H9 (cell line): ENCODE measurements at regions not wholly inside any gene's neighbourhood (a gene's known extent, or its start where the extent isn't known, plus 50 kb on each side); places are given as distances from the start of the nearest gene placed in this dataset.

Source experiments
- DNase-seq: peaks from one replicate; pipeline ENCODE4 v3.0.0-alpha.2; 2017
- H2AFZ ChIP-seq: one replicate; pipeline ENCODE4 v1.6.1; 2013; ENCODE audit warnings: mild to moderate bottlenecking, low read length, control low read depth, moderate library complexity
- H2AK5ac ChIP-seq: 2 replicates; pipeline ENCODE4 v1.6.1; 2013; ENCODE audit warnings: low read length, control low read depth, mixed read lengths; ENCODE audit not compliant: insufficient read length
- H2BK120ac ChIP-seq: one replicate; pipeline ENCODE4 v1.6.1; 2013; ENCODE audit warnings: low read depth, mild to moderate bottlenecking, low read length, control low read depth, inconsistent platforms; ENCODE audit not compliant: poor library complexity, severe bottlenecking
- H2BK12ac ChIP-seq: 2 replicates; pipeline ENCODE4 v1.6.1; 2013; ENCODE audit warnings: low read length, control low read depth, mixed read lengths, low read depth; ENCODE audit not compliant: insufficient read length
- H2BK15ac ChIP-seq: 2 replicates; pipeline ENCODE4 v1.6.1; 2013; ENCODE audit warnings: low read depth, low read length, control low read depth
- H2BK20ac ChIP-seq: one replicate; pipeline ENCODE4 v1.6.1; 2013; ENCODE audit warnings: low read depth, mild to moderate bottlenecking, low read length, control low read depth, inconsistent platforms; ENCODE audit not compliant: poor library complexity, severe bottlenecking
- H2BK5ac ChIP-seq: 2 replicates; pipeline ENCODE4 v1.6.1; 2013; ENCODE audit warnings: low read length, control low read depth, mixed read lengths; ENCODE audit not compliant: insufficient read length
- H3K14ac ChIP-seq: 2 replicates; pipeline ENCODE4 v1.6.1; 2013; ENCODE audit warnings: low read length, control low read depth; ENCODE audit not compliant: insufficient read depth
- H3K18ac ChIP-seq: 2 replicates; pipeline ENCODE4 v1.6.1; 2013; ENCODE audit warnings: low read depth, mild to moderate bottlenecking, mixed read lengths, low read length, control low read depth; ENCODE audit not compliant: insufficient read length
- H3K23ac ChIP-seq: 2 replicates; pipeline ENCODE4 v1.6.1; 2013; ENCODE audit warnings: low read length, control low read depth, mixed read lengths, low read depth; ENCODE audit not compliant: insufficient read length
- H3K23me2 ChIP-seq: 2 replicates; pipeline ENCODE4 v1.6.1; 2013; ENCODE audit warnings: low read depth, mild to moderate bottlenecking, mixed read lengths, low read length, control low read depth; ENCODE audit not compliant: insufficient read length, poor library complexity, severe bottlenecking
- H3K27ac ChIP-seq: 2 replicates; pipeline ENCODE4 v1.5.1; 2013; ENCODE audit warnings: low read length, control low read depth, mixed read lengths, low read depth; ENCODE audit not compliant: insufficient read length
- H3K27me3 ChIP-seq: 2 replicates; pipeline ENCODE4 v1.6.1; 2013; ENCODE audit warnings: low read length, control low read depth, inconsistent platforms; ENCODE audit not compliant: insufficient read depth
- H3K4ac ChIP-seq: 2 replicates; pipeline ENCODE4 v1.6.1; 2013; ENCODE audit warnings: low read depth, mild to moderate bottlenecking, control low read depth, inconsistent platforms, low read length, moderate library complexity
- H3K4me1 ChIP-seq: 2 replicates; pipeline ENCODE4 v1.6.1; 2013; ENCODE audit warnings: low read length, control low read depth, inconsistent platforms; ENCODE audit not compliant: insufficient read depth
- H3K4me2 ChIP-seq: 2 replicates; pipeline ENCODE4 v1.6.1; 2013; ENCODE audit warnings: low read length, control low read depth, mixed read lengths; ENCODE audit not compliant: insufficient read length, insufficient read depth
- H3K56ac ChIP-seq: 2 replicates; pipeline ENCODE4 v1.6.1; 2013; ENCODE audit warnings: low read depth, mild to moderate bottlenecking, mixed read lengths, low read length, control low read depth; ENCODE audit not compliant: insufficient read length
- H3K79me1 ChIP-seq: 2 replicates; pipeline ENCODE4 v1.6.1; 2013; ENCODE audit warnings: low read depth, mild to moderate bottlenecking, moderate library complexity, low read length, control low read depth, inconsistent platforms; ENCODE audit not compliant: insufficient read depth, poor library complexity, severe bottlenecking
- H3K79me2 ChIP-seq: 2 replicates; pipeline ENCODE4 v1.6.1; 2013; ENCODE audit warnings: low read length, control low read depth, inconsistent platforms; ENCODE audit not compliant: insufficient read depth
- H3K9ac ChIP-seq: 2 replicates; pipeline ENCODE4 v1.6.1; 2013; ENCODE audit warnings: low read length, control low read depth, mixed read lengths; ENCODE audit not compliant: insufficient read length; ENCODE audit errors: extremely low read depth
- H3K9me3 ChIP-seq: one replicate; pipeline ENCODE4 v1.6.1; 2013; ENCODE audit warnings: low read depth, low read length, inconsistent platforms; ENCODE audit not compliant: control insufficient read depth
- H3T11ph ChIP-seq: one replicate; pipeline ENCODE4 v1.6.1; 2013; ENCODE audit warnings: mild to moderate bottlenecking, low read length, control low read depth, inconsistent platforms
- H4K20me1 ChIP-seq: one replicate; pipeline ENCODE4 v1.6.1; 2013; ENCODE audit not compliant: control insufficient read depth, insufficient read length, insufficient read depth
- H4K5ac ChIP-seq: 2 replicates; pipeline ENCODE4 v1.6.1; 2013; ENCODE audit warnings: low read depth, mild to moderate bottlenecking, mixed read lengths, low read length, control low read depth; ENCODE audit not compliant: insufficient read length
- H4K8ac ChIP-seq: replicated peaks from 2 replicates; pipeline ENCODE4 v1.6.1; 2013; ENCODE audit warnings: low read length, control low read depth, mixed read lengths, low read depth; ENCODE audit not compliant: insufficient read length
- H4K91ac ChIP-seq: 2 replicates; pipeline ENCODE4 v1.6.1; 2013; ENCODE audit warnings: low read depth, mild to moderate bottlenecking, moderate library complexity, mixed read lengths, low read length, control low read depth; ENCODE audit not compliant: insufficient read length
- H3K27ac Mint-ChIP-seq, 3 experiments: 2 replicates in 2 of 3; 3 replicates in 1 of 3; pipeline ENCODE4 v1.8.0; 2020 to 2021; ENCODE audit warnings: mixed read lengths in 3 of 3, mild to moderate bottlenecking in 1 of 3, moderate library complexity in 1 of 3
- H3K27me3 Mint-ChIP-seq: 2 replicates; pipeline ENCODE4 v1.8.0; 2021; ENCODE audit warnings: low read depth, mild to moderate bottlenecking, moderate library complexity, mixed read lengths
- H3K36me3 Mint-ChIP-seq, 3 experiments: 2 replicates in 2 of 3; 3 replicates in 1 of 3; pipeline ENCODE4 v1.8.0; 2020 to 2021; ENCODE audit warnings: low read depth in 3 of 3, mixed read lengths in 3 of 3; ENCODE audit not compliant: insufficient read depth in 1 of 3
- H3K4me1 Mint-ChIP-seq, 2 experiments: 2 replicates each; pipeline ENCODE4 v1.8.0; 2020; ENCODE audit warnings: mixed read lengths in 2 of 2
- H3K4me3 Mint-ChIP-seq, 2 experiments: 2 replicates in 1 of 2; 3 replicates in 1 of 2; pipeline ENCODE4 v1.8.0; 2020 to 2021; ENCODE audit warnings: mild to moderate bottlenecking in 2 of 2, mixed read lengths in 2 of 2, moderate library complexity in 1 of 2
- H3K9me3 Mint-ChIP-seq, 2 experiments: 2 replicates in 1 of 2; 3 replicates in 1 of 2; pipeline ENCODE4 v1.8.0; 2020; ENCODE audit warnings: mild to moderate bottlenecking in 2 of 2, mixed read lengths in 2 of 2, moderate library complexity in 1 of 2
- CTCF ChIP-seq: fragments of 200-600 bp; sonication (generic); conservative IDR thresholded peaks from 3 replicates; pipeline ENCODE4 v1.8.0; 2021; ENCODE audit warnings: antibody characterized with exemption, mild to moderate bottlenecking
- WGBS: extraction: QIAGEN DNeasy Blood & Tissue Kit; methylation state at CpG from one replicate; pipeline ENCODE4 v1.1.7; 2013; ENCODE audit warnings: missing lambda C conversion rate, low lambda C conversion rate, mixed read lengths; ENCODE audit not compliant: insufficient read length; ENCODE audit errors: extremely low coverage; 5-methylcytosine and 5-hydroxymethylcytosine counted together

DNA sequence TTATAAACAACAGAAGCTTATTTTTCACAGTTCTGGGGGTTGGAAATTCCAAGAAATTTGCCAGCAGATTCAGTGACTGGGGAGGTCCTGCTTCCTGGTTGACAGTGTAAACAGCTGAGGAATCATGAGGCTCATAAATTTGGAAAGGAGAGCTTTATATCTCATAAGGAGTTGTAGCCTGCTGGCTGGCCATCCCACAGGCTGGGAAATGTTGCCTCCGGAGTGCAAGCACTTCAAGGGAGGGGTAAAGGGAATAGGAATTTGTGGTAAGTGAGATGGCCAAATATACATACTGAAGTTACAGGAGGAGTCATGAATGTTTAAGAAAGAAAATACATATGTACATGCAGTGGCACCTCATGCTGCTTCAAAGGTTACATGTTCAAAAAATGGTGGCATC is 217.2 kb upstream of the CBLB start:
- no peak for DNase-seq
- peaks cover 0 to 4% of the 10 kb centered on the region in 2 experiments; a peak in 2 of 4 replicates for H3K4me1 Mint-ChIP-seq
- no peak for TF ChIP-seq CTCF

More for the DNA sequence above, 217.2 kb upstream of the CBLB start:
- Mint-ChIP-seq H3K27me3 (no peaks in the 10 kb centered on the region), H3K9me3 (peaks cover 3 to 5% of the 10 kb centered on the region in 2 experiments; a peak in 2 of 5 replicates), H3K36me3 (peaks cover 0 to 13% (median 3%) of the 10 kb centered on the region in 3 experiments; a peak in 4 of 7 replicates), H3K27ac (no peak overlapping the region; a peak in 1 of 7 replicates), H3K4me3 (no peak overlapping the region)
- H3T11ph ChIP-seq = no peak overlapping the region
- no peak overlapping the region for H2BK120ac ChIP-seq
- H2BK12ac ChIP-seq = no peak overlapping the region
- H3K23me2 ChIP-seq = no peaks in the 10 kb centered on the region
- no peak overlapping the region for H2BK5ac ChIP-seq
- no peak overlapping the region for H2AFZ ChIP-seq
- H3K56ac ChIP-seq = no peak overlapping the region
- H3K9ac ChIP-seq = no peak overlapping the region
- H3K14ac ChIP-seq = no peak overlapping the region
- H4K5ac ChIP-seq = no peak overlapping the region
- no peaks in the 10 kb centered on the region for H3K27me3 ChIP-seq
- H3K4me1 ChIP-seq = no peaks in the 10 kb centered on the region
- H3K79me1 ChIP-seq = no peaks in the 10 kb centered on the region
- H4K91ac ChIP-seq = no peak overlapping the region
- no peaks in the 10 kb centered on the region for H3K79me2 ChIP-seq
- no peak overlapping the region for H3K18ac ChIP-seq
- no peak overlapping the region for H2AK5ac ChIP-seq
- WGBS = no CpG with 5 or more reads among the region's 1 CpG
- H3K27ac ChIP-seq = no peak overlapping the region
- H4K8ac ChIP-seq = no peak overlapping the region
- H2BK20ac ChIP-seq = no peak overlapping the region
- no peak overlapping the region for H3K23ac ChIP-seq
- H4K20me1 ChIP-seq = no peaks in the 10 kb centered on the region
- no peak overlapping the region for H3K4ac ChIP-seq
- H3K9me3 ChIP-seq = no peaks in the 10 kb centered on the region
- H3K4me2 ChIP-seq = no peak overlapping the region
- H2BK15ac ChIP-seq = no peak overlapping the region
